Smooth muscle cell (in vitro differentiated cells): ENCODE measurements at regions not wholly inside any gene's neighbourhood (a gene's known extent, or its start where the extent isn't known, plus 50 kb on each side); places are given as distances from the start of the nearest gene placed in this dataset.

Experiments used
- DNase-seq: peaks from one replicate; lab custom pipeline; 2025; ENCODE audit not compliant: unreplicated experiment; lab: John Stamatoyannopoulos, UW
- H2AFZ ChIP-seq: fragments of 200-600 bp; sonication (generic); 2 replicates; pipeline ENCODE4 v1.6.0; 2016; ENCODE audit warnings: antibody characterized with exemption, low read depth, mild to moderate bottlenecking
- H3F3A ChIP-seq: fragments of 200-600 bp; sonication (generic); 2 replicates; pipeline ENCODE4 v1.6.0; 2017; ENCODE audit warnings: antibody characterized with exemption, low read depth
- H3K27ac ChIP-seq: fragments of 200-600 bp; sonication (generic); 2 replicates; pipeline ENCODE4 v1.5.1; 2016; ENCODE audit warnings: low read depth, mild to moderate bottlenecking
- H3K27me3 ChIP-seq: fragments of 200-600 bp; sonication (generic); 2 replicates; pipeline ENCODE4 v1.6.1; 2016; ENCODE audit warnings: low read depth, mild to moderate bottlenecking
- H3K36me3 ChIP-seq: fragments of 200-600 bp; sonication (generic); 2 replicates; pipeline ENCODE4 v1.5.1; 2016; ENCODE audit warnings: low read depth
- H3K4me1 ChIP-seq: fragments of 200-600 bp; sonication (generic); 2 replicates; pipeline ENCODE4 v1.5.1; 2016; ENCODE audit warnings: low read depth
- H3K4me2 ChIP-seq: fragments of 200-600 bp; sonication (generic); 2 replicates; pipeline ENCODE4 v1.6.0; 2016; ENCODE audit warnings: mild to moderate bottlenecking
- H3K4me3 ChIP-seq: fragments of 200-600 bp; sonication (generic); 2 replicates; pipeline ENCODE4 v1.5.1; 2016; ENCODE audit warnings: mild to moderate bottlenecking
- H3K79me2 ChIP-seq: fragments of 200-600 bp; sonication (generic); 2 replicates; pipeline ENCODE4 v1.6.0; 2016; ENCODE audit warnings: low read depth, mild to moderate bottlenecking
- H3K9ac ChIP-seq: fragments of 200-600 bp; sonication (generic); 2 replicates; pipeline ENCODE4 v1.6.0; 2016; ENCODE audit warnings: low read depth
- H3K9me3 ChIP-seq: fragments of 200-600 bp; sonication (generic); replicated peaks from 2 replicates; pipeline ENCODE4 v1.5.1; 2016; ENCODE audit warnings: low read depth
- H4K20me1 ChIP-seq: fragments of 200-600 bp; sonication (generic); 2 replicates; pipeline ENCODE4 v1.6.0; 2016; ENCODE audit warnings: low read depth
- CTCF ChIP-seq: fragments of 200-600 bp; sonication (generic); IDR thresholded peaks from 2 replicates; pipeline ENCODE4 v1.5.1; 2017; ENCODE audit warnings: borderline replicate concordance, mild to moderate bottlenecking, antibody characterized with exemption; ENCODE audit not compliant: insufficient read depth, poor library complexity, severe bottlenecking
- WGBS: methylation state at CpG from one replicate; pipeline ENCODE4 v1.1.7; 2016; ENCODE audit warnings: low lambda C conversion rate; 5-methylcytosine and 5-hydroxymethylcytosine counted together

- WGBS = 80% methylated on average over 5 of the region's 5 CpGs
- no peaks in the 10 kb centered on the region for H3K9me3 ChIP-seq
Measured at GRCh38 chr10:130961506-130962239, 349.8 kb downstream of the TCERG1L start.

GRCh38 chr10:130962240-130963051, 349.1 kb downstream of the TCERG1L start:
- no peaks in the 10 kb centered on the region for H3K27me3 ChIP-seq
- DNase-seq = no peak
- H2AFZ ChIP-seq = no peak overlapping the region
- 87% methylated on average over 19 of the region's 19 CpGs for whole genome bisulfite sequencing
- H3K4me2 ChIP-seq = no peak overlapping the region
- no peak overlapping the region for H3K9ac ChIP-seq
- no peaks in the 10 kb centered on the region for H3F3A ChIP-seq
- H3K27ac ChIP-seq = no peak overlapping the region
- H4K20me1 ChIP-seq = no peaks in the 10 kb centered on the region
- no peak for TF ChIP-seq CTCF
- no peak overlapping the region for H3K4me3 ChIP-seq
- H3K9me3 ChIP-seq = no peaks in the 10 kb centered on the region
- no peaks in the 10 kb centered on the region for H3K4me1 ChIP-seq
- H3K36me3 ChIP-seq = no peaks in the 10 kb centered on the region
- no peaks in the 10 kb centered on the region for H3K79me2 ChIP-seq

More at GRCh38 chr10:130961506-130962239, 349.8 kb downstream of the TCERG1L start:
- H3K36me3 ChIP-seq = no peaks in the 10 kb centered on the region
- H3K4me1 ChIP-seq = no peaks in the 10 kb centered on the region
- no peak overlapping the region for H3K4me2 ChIP-seq
- no peaks in the 10 kb centered on the region for H3F3A ChIP-seq
- H3K27me3 ChIP-seq = no peaks in the 10 kb centered on the region
- no peak overlapping the region for H2AFZ ChIP-seq
- no peak overlapping the region for H3K27ac ChIP-seq
- no peak for TF ChIP-seq CTCF
- DNase-seq = no peak
- H3K79me2 ChIP-seq = no peaks in the 10 kb centered on the region
- no peaks in the 10 kb centered on the region for H4K20me1 ChIP-seq
- H3K4me3 ChIP-seq = no peak overlapping the region
- H3K9ac ChIP-seq = no peak overlapping the region

GRCh38 chr10:130963052-130963393, 348.5 kb downstream of the TCERG1L start:
- Histone ChIP-seq H4K20me1 (no peaks in the 10 kb centered on the region), H3K4me2 (no peak overlapping the region), H3K9me3 (no peaks in the 10 kb centered on the region), H3K4me1 (no peaks in the 10 kb centered on the region), H3K27me3 (no peaks in the 10 kb centered on the region), H3K27ac (no peak overlapping the region), H3F3A (no peaks in the 10 kb centered on the region), H3K4me3 (no peak overlapping the region), H3K79me2 (no peaks in the 10 kb centered on the region), H2AFZ (no peak overlapping the region), H3K36me3 (no peaks in the 10 kb centered on the region), H3K9ac (no peak overlapping the region)
- 92% methylated on average over 9 of the region's 9 CpGs for WGBS
- TF ChIP-seq CTCF = no peak
- no peak for DNase-seq
